HL-60/S4 treated with retinoic acid at 250 ng/mL for 4 days and 3 days (cell line): ENCODE measurements at regions not wholly inside any gene's neighbourhood (a gene's known extent, or its start where the extent isn't known, plus 50 kb on each side); places are given as distances from the start of the nearest gene placed in this dataset.
"Not testable (repeated sequence)": the region's sequence is repeated elsewhere in the genome, so short reads cannot be mapped to it uniquely, and the experiment has no call there.

Experiments used
- in situ Hi-C: fragments of 300-500 bp; cut with MboI; formaldehyde crosslinking; loops from 2 replicates; pipeline ENCODE4 v1.7.0; 2022; ENCODE audit warnings: low sequenced_read_pairs

- in situ Hi-C loops: no loop called here
Measured at GRCh38 chr13:24931450-24932251, 164.3 kb upstream of the PABPC3 start.

GRCh38 chr13:24933106-24934023, 162.6 kb upstream of the PABPC3 start:
- in situ Hi-C loops: not testable (repeated sequence)

GRCh38 chr13:24934024-24934385, 161.9 kb upstream of the PABPC3 start:
- in situ Hi-C loops: not testable (repeated sequence)

GRCh38 chr13:24938966-24939365, 157.0 kb upstream of the PABPC3 start:
- in situ Hi-C loops: no loop called here

GRCh38 chr13:24941023-24941713, 154.8 kb upstream of the PABPC3 start:
- in situ Hi-C loops: not testable (repeated sequence)

- in situ Hi-C loops: no loop called here
Measured at GRCh38 chr13:24943136-24943535, 152.8 kb upstream of the PABPC3 start.

GRCh38 chr13:24944073-24944472, 151.9 kb upstream of the PABPC3 start:
- in situ Hi-C loops: not testable (repeated sequence)

GRCh38 chr13:24948977-24949376, 147.0 kb upstream of the PABPC3 start:
- in situ Hi-C loops: not testable (repeated sequence)

- in situ Hi-C loops: loop anchor here (25.0 kb wide), 1 partner anchor 363 kb away; no protein-coding TSS in a partner anchor
Measured at GRCh38 chr13:24950611-24951010, 145.3 kb upstream of the PABPC3 start.

- in situ Hi-C loops: loop anchor here (25.0 kb wide), 1 partner anchor 381 kb away; no protein-coding TSS in a partner anchor
Measured at GRCh38 chr13:24967970-24968369, 128.0 kb upstream of the PABPC3 start.

- in situ Hi-C loops: loop anchor here (25.0 kb wide), 1 partner anchor 381 kb away; no protein-coding TSS in a partner anchor
Measured at GRCh38 chr13:24968416-24968815, 127.5 kb upstream of the PABPC3 start.

GRCh38 chr13:24973102-24973501, 122.8 kb upstream of the PABPC3 start:
- in situ Hi-C loops: loop anchor here (25.0 kb wide), 1 partner anchor 386 kb away; no protein-coding TSS in a partner anchor

- in situ Hi-C loops: loop anchor here (25.0 kb wide), 1 partner anchor 244 kb away; no protein-coding TSS in a partner anchor
Measured at GRCh38 chr13:24981181-24981803, 114.6 kb upstream of the PABPC3 start.

- in situ Hi-C loops: loop anchor here (25.0 kb wide), 1 partner anchor 245 kb away; no protein-coding TSS in a partner anchor
Measured at GRCh38 chr13:24982333-24982999, 113.5 kb upstream of the PABPC3 start.

- in situ Hi-C loops: loop anchor here (25.0 kb wide), 1 partner anchor 246 kb away; no protein-coding TSS in a partner anchor
Measured at GRCh38 chr13:24983094-24983493, 112.8 kb upstream of the PABPC3 start.

- in situ Hi-C loops: loop anchor here (25.0 kb wide), 1 partner anchor 247 kb away; no protein-coding TSS in a partner anchor
Measured at GRCh38 chr13:24984134-24984533, 111.8 kb upstream of the PABPC3 start.

GRCh38 chr13:24985107-24985506, 110.8 kb upstream of the PABPC3 start:
- in situ Hi-C loops: loop anchor here (25.0 kb wide), 1 partner anchor 248 kb away; no protein-coding TSS in a partner anchor

- in situ Hi-C loops: loop anchor here (25.0 kb wide), 1 partner anchor 249 kb away; no protein-coding TSS in a partner anchor
Measured at GRCh38 chr13:24985896-24986295, 110.0 kb upstream of the PABPC3 start.

GRCh38 chr13:24986826-24987225, 109.1 kb upstream of the PABPC3 start:
- in situ Hi-C loops: loop anchor here (25.0 kb wide), 1 partner anchor 250 kb away; no protein-coding TSS in a partner anchor
